ENCODE measurements at regions not wholly inside any gene's neighbourhood (a gene's known extent, or its start where the extent isn't known, plus 50 kb on each side); places are given as distances from the start of the nearest gene placed in this dataset.

DNA sequence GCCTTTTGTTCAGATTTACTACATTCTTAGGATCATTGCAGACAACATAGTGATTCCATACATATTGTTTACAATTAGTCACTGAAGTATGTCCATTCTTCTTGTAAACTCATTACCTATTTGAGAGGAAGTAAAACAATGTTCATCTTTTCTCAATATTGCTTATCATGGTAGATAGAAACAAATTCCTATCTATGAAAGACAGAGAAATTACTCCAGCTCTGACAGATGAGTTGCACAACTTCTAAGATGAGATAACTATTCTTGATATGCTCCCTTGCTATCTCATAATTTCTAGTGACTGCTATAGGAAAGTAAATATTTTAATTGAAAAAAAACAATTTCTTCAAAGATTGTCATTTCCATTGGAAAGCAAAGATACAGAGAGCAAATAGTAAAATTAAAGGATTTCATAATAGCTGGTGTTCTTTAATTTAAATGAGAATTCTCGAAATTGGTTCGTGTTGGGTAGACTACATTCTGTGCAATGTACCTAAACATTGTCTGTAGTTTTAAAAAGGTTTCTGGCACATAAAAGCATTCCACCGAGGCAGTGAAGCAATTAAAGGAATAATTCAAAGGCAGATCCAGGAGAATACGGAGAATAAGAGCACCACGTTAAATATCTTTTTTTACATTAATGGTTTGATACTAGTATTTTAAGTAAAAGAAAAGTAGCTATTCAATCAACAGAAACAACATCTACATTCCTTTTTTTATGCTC is 1029.1 kb upstream of the ACO1 start (continued):
- TF ChIP-seq MXD1 (CRISPR knock-in tag; IDR thresholded peaks at IDR 0.05; ENCODE audit: borderline replicate concordance, poor library complexity, severe bottlenecking) (no peak), TEAD1 (CRISPR knock-in tag; IDR thresholded peaks at IDR 0.05) (no peak), CBFA2T2 (conservative IDR thresholded peaks at IDR 0.05) (no peak)

GRCh38 chr9:31355965-31356364 is 1028.5 kb upstream of the ACO1 start:
- in situ Hi-C loops (cut with MboI) (no loop called here), intact Hi-C loops (cut with micrococcal nuclease) (no loop called here)
- Histone ChIP-seq H3K9me1 (ENCODE audit: control insufficient read depth, insufficient read depth, low read length) (no peaks in the 10 kb centered on the region), H3K4me3 (no peak overlapping the region), H3K36me3 (ENCODE audit: control insufficient read depth, insufficient read depth, low read length) (no peaks in the 10 kb centered on the region), H3K4me2 (ENCODE audit: insufficient read depth, low read length) (no peak overlapping the region), H3K4me1 (replicated peaks in 1 of 2; ENCODE audit: control insufficient read depth in 2 of 2, insufficient read depth in 2 of 2, low read length in 2 of 2) (no peaks in the 10 kb centered on the region), H3K27ac (ENCODE audit: extremely low read depth, low read depth, low read length) (no peak overlapping the region), H3K79me2 (ENCODE audit: control insufficient read depth, insufficient read depth, low read length) (no peaks in the 10 kb centered on the region), H4K20me1 (replicated peaks; ENCODE audit: control insufficient read depth, insufficient read depth, low read length) (no peaks in the 10 kb centered on the region), H2AFZ (ENCODE audit: low read depth, low read length) (no peak overlapping the region), H3K9me3 (replicated peaks; ENCODE audit: control insufficient read depth, insufficient read depth, low read depth, low read length) (no peaks in the 10 kb centered on the region), H3K9ac (ENCODE audit: insufficient read depth in 1 of 2, low read depth in 2 of 2, low read length in 2 of 2) (no peak overlapping the region), H3K27me3 (ENCODE audit: control insufficient read depth in 2 of 2, insufficient read depth in 2 of 2, low read length in 2 of 2) (no peaks in the 10 kb centered on the region)
- FAIRE-seq: no peak
- CTCF ChIA-PET (ENCODE audit: low intra/inter-chr PET ratio): no interaction called here
- no peak for DNase-seq (ENCODE audit: extremely low read depth in 1 of 4, low spot score in 3 of 4)
- ATAC-seq: no peak
- BruUV-seq (replicated peaks): no TSS peak
- TF ChIP-seq ZNF668 (CRISPR knock-in tag; IDR thresholded peaks at IDR 0.05): no peak
- no peak for TF ChIP-seq COPS2 (conservative IDR thresholded peaks at IDR 0.05)
- TF ChIP-seq NFIC (IDR thresholded peaks at IDR 0.05): no peak
- TF ChIP-seq, protein P1, sequence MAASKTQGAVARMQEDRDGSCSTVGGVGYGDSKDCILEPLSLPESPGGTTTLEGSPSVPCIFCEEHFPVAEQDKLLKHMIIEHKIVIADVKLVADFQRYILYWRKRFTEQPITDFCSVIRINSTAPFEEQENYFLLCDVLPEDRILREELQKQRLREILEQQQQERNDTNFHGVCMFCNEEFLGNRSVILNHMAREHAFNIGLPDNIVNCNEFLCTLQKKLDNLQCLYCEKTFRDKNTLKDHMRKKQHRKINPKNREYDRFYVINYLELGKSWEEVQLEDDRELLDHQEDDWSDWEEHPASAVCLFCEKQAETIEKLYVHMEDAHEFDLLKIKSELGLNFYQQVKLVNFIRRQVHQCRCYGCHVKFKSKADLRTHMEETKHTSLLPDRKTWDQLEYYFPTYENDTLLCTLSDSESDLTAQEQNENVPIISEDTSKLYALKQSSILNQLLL (CRISPR knock-in tag; IDR thresholded peaks at IDR 0.05; ENCODE audit: borderline replicate concordance): no peak
- TF ChIP-seq TRIM24 (IDR thresholded peaks at IDR 0.05): no peak
- TF ChIP-seq RFX7 (CRISPR knock-in tag; IDR thresholded peaks at IDR 0.05): no peak
- no peak for TF ChIP-seq TAL1 (IDR thresholded peaks at IDR 0.05)
- TF ChIP-seq ZNF561 (CRISPR knock-in tag; conservative IDR thresholded peaks at IDR 0.05): no peak
- no peak for TF ChIP-seq MCM5 (IDR thresholded peaks at IDR 0.05; ENCODE audit: low read depth)
- no peak for TF ChIP-seq ESRRB (CRISPR knock-in tag; IDR thresholded peaks at IDR 0.05; ENCODE audit: borderline replicate concordance)
- TF ChIP-seq MAFK (IDR thresholded peaks at IDR 0.05; ENCODE audit: low read length): no peak
- no peak for TF ChIP-seq ETV5 (CRISPR knock-in tag; IDR thresholded peaks at IDR 0.05; ENCODE audit: low read depth)
- no peak for TF ChIP-seq MCM3 (IDR thresholded peaks at IDR 0.05)
- TF ChIP-seq OTX1 (CRISPR knock-in tag; IDR thresholded peaks at IDR 0.05): no peak
- no peak for TF ChIP-seq ARHGAP35 (IDR thresholded peaks at IDR 0.05; ENCODE audit: partially characterized antibody)
- POLR2A ChIA-PET: no interaction called here

Measured in K562 (cell line).